HG02798 (cell line): ENCODE measurements at regions not wholly inside any gene's neighbourhood (a gene's known extent, or its start where the extent isn't known, plus 50 kb on each side); places are given as distances from the start of the nearest gene placed in this dataset.

ENCODE experiments used
- ATAC-seq: cut with Tn5 transposase; IDR thresholded peaks from one replicate; pipeline ENCODE4 v1.9.1; 2021; ENCODE audit warnings: mild to moderate bottlenecking; ENCODE audit not compliant: unreplicated experiment, poor library complexity

- ATAC-seq, result no peak
These were observed 143.6 kb downstream of the SNX18 start for GRCh38 chr5:54661111-54661510.

DNA sequence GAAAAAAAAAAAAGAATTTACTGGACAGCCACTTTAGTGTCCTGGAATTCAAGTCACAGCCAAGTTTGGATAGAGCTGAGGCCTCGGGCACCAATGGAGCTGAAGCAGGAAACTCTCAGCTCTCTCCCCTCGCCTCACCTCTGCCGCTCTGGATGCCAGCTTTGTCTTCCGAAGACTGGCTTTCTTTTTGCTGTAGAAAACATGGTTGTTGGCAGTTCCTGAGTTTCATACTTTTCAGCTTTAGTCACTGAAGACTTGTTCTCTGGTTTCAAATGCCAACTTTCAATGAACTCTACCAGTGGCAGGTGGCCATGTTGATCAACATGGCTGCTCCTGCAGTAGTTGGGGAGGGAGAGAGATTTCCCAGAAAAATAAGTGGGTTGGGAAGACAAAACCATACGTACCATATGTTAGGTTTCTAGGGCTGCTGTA lies 142.2 kb downstream of the SNX18 start:
- no peak for ATAC-seq

- no peak for ATAC-seq
These were observed 140.5 kb downstream of the SNX18 start for GRCh38 chr5:54658010-54658409.

DNA sequence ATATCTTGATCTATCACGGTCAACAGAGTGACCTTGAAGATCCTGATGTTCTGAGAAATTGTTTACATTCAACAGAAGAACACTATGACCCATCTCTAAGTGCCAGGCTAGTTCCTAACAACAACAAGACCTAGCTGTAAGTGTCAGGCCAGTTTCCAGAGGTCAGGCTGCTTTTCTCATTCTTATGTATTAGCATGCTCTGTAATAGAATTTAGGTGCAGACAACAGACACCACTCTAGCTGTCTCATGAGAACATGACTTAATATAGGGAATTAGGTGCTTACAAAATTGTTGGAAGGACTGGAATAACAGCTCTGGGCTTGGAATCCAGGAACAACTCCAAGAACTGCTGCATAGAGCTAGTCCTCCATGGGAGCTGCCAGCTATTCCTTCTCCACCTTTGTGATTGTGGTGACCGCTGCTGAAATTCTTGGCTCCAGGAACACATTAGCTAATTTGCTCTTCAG lies 138.7 kb downstream of the SNX18 start:
- no peak for ATAC-seq

DNA sequence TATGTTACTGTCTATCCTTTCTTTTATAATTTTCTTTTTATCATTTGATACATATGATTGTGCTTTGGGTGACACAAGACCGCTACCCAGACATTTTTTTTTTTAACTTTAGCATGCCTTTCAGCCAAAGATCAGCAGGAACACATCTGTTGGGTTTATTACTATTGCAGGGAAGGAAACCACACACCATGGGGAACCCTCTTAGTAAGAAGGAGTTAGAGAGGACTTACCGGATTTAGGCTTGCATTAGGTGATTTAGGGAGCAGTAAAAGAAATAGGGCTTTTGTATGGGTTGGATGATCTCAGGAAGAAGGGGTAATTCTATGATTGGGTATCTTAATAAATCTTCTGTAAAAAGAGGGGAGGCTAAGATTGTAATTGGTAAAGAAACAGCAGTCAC lies 138.2 kb downstream of the SNX18 start:
- ATAC-seq, result no peak

GRCh38 chr5:54655266-54655665 lies 137.7 kb downstream of the SNX18 start:
- ATAC-seq, result no peak

DNA sequence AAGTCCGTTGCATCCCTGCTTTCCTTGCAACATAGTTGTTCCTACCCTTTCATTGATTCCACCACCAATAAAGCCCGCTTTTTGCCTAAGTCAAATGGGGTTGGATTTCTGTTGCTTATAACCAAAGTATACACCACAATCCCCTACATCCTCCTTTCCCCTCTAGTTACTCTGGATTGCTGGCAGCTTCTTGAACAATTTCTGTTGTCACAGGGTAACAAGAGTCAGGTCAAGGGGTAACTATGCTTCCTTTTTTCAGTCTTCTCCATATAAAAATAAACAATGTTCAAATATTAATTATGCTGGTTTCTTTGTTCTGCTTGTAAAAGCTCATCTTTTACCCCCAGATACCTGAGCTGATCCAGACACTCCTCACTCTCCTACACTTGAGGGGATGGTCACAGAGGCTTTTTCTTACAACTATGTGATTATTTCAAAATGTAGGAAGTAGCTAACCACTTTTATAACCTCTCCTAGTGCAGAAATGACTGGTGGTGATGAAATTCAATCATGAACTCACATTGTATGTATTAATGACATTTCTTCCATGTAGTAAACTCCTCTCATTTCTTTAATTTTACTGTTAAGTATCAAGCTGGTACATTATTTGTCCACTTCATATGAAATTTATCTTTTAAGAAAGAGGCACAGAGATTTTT lies 136.5 kb downstream of the SNX18 start:
- no peak for ATAC-seq

GRCh38 chr5:54651482-54652076 lies 134.0 kb downstream of the SNX18 start:
- ATAC-seq, result no peak

DNA sequence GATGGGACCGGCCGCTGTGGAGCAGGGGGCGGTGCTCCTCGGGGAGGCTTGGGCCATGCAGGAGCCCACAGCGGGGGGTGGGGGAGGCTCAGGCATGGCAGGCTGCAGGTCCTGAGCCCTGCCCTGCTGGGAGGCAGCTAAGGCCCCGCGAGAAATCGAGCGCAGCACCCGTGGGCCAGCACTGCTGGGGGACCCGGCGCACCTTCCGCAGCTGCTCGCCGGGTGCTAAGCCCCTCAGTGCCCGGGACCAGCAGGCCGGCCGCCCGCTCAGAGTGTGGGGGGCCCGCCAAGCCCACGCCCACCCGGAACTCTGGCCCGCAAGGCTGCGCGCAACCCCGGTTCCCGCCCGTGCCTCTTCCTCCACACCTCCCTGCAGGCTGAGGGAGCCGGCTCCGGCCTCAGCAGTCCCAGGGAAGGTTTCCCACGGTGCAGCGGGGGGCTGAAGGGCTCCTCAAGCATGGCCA lies 131.5 kb downstream of the SNX18 start:
- no peak for ATAC-seq

DNA sequence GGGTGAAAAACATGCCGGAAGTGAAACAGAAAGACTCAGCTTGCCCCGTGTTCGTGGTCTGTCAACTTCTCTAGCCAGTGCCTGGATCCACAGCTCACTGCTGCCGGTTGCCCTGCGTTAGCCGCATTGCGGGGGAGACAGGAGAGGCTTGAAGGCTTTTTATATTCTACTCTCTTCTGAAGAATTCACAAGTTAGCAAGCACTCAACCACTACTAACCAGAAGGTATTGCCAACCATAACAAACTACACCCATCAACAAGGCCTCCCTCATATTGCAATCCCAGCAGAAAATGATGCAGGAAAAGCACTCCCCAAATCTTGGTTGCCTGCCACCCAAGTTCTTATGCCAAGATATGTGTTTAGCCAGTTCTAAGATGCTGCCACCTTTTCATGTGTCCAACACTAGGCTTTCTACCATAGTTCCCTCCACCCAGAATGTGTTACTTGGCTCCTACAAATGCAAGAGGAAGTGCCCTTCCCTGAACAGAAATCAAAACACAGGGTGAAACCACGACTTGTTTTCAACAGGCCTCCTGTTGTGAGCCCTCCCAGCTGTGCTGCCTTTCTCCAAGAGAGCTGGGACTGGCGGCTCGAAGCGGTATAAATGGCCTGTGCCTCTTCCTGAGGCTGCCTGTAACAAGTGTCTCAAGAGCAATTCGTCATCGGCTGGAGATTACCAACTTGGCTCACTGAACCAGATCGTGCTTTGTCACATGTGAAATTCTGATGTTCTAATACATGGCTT lies 129.0 kb downstream of the SNX18 start:
- ATAC-seq, result peak; percentile 93

DNA sequence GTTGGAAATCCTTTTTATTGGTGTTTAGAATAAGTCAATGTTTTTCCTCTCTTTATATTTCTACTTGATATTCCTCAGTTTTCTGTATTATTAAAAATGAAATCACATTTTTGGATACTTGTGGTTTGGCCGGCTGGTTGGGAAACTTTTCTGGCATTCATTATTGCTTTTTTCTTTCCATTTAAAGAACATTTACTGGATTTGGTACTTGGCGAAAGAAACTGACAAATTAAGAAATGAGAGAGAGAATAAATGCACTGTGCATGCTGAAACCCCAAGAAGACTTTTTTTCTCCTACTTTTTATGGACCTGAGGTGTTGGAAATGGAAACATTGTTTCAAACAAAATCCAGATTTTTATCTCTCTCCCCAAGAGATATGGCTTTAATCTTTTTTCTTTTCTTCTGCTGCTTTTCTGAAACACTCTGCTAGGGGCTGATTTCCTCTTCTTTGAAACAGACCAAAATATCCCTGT lies 128.4 kb downstream of the SNX18 start:
- ATAC-seq, result no peak

DNA sequence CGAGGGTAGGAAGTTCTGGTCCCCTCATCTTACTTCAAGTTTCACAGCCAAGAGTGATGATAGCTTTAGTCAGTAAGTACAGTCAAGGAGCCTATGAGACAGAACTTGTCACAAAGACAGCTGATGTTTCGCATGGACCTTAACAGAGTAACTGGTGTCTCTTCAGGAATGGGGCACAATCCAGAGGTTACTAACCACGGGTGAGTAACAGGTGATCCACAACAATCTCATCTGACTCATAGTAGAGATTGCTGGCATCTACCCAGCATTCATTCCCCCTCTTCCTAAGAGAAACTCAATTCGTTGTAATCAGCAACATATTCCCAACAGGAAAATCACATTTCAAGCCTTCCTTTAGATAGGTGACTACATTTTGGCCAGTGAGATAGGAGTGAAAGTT lies 126.7 kb downstream of the SNX18 start:
- no peak for ATAC-seq

GRCh38 chr5:54643685-54644106 lies 126.1 kb downstream of the SNX18 start:
- ATAC-seq, result no peak

DNA sequence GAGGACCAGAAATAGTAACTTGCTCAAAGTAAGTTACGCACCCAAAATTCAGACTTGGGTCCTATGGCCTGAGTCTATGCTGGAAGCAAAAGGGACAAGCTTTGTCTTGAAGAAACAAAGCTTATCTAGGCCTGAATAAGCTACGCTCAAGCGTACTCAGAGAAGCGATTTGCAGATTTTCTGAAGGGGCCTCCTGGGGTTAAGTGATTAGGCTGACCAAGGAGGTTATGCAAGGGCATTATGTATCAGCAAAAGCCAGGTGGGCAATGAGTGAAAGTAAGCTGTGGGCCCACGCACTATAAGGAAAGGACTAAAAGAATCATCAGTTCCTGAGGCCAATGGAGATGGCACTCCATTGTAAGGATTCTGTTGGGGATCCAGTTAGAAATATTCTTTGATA lies 122.1 kb downstream of the SNX18 start:
- ATAC-seq, result no peak

GRCh38 chr5:54638106-54638505 lies 120.5 kb downstream of the SNX18 start:
- no peak for ATAC-seq

GRCh38 chr5:54637654-54638053 lies 120.1 kb downstream of the SNX18 start:
- no peak for ATAC-seq

DNA sequence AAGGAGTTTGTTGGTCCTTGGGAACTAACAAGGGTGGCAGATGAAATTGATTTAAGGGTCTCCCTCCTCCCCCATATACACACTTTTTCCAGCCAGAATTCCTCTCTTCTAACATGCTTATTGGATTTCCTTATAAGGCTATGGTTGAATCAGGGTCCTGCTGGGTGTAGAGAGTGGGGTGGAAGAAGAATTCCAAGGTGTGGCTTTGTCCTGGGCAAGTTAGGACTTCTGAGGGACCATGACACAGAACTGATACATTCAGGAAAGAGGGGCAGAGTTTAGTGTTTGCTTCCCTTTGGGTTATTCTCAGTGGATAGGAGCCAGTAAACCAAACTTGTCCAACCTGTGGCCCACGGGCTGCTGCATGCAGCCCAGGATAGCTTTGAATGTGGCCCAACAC lies 116.5 kb downstream of the SNX18 start:
- no peak for ATAC-seq

DNA sequence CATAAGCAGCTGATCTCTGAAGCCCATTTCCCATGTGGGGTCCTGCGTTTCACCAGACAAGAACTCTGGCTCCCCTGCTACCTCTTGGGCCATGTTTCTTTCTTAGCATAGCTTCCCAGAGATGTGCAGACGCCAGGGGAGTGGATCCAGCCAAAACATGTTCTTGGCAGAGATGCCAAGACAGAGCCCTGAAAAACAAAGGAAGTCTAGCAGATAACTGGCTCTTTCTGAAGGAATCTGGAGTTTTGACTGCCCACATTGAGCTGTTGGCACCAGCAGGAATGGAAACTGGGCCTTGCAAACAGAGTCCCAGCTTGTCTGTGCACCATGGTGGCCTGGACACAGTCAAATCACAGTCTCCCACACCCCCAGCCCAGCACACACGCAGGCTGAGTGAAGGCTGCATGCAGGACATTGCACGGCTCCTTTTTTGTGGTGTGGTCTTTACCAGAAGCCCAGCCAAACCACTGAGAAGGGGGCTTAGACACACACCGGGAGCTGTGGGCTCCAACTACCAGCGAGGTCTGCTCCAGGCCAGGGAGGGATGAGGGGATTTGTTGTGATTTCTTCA lies 114.7 kb downstream of the SNX18 start:
- ATAC-seq, result no peak

DNA sequence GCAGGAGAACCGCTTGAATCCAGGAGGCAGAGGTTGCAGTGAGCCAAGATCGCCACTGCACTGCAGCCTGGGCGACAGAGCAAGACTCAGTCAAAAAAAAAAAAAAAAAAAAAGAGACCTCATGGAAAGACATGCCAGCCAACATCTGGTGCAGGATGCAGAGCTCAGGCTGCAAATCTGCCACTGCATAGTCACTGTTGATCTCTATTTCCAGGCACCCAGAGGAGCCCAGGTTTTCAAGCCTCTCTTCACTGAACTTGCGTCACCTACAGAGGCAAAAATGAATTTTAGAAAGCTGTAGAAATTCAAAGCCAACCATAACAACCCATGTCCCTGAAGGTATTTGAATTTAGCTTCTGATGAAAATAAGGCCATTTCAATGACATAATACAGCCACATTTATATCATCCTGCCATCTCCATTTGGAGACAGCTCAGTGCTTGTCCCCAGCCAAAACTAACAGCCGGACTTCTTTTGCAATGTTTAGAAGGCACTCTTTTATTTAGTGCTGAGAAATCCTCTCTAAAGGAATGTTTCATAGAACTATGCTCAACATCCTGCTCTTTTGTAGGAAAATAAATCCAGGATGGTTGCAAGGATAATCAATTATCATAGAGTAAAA lies 113.3 kb downstream of the SNX18 start:
- no peak for ATAC-seq

GRCh38 chr5:54629115-54629514 lies 111.6 kb downstream of the SNX18 start:
- ATAC-seq, result no peak
